ENCODE measurements at regions not wholly inside any gene's neighbourhood (a gene's known extent, or its start where the extent isn't known, plus 50 kb on each side); places are given as distances from the start of the nearest gene placed in this dataset.

GRCh38 chrX:107502316-107502715 lies 52.9 kb downstream of the FRMPD3 start:
- no peak for DNase-seq (ENCODE audit: low read depth)

- no peak for DNase-seq (ENCODE audit: low read depth)
Measured at GRCh38 chrX:107504006-107504405, 54.6 kb downstream of the FRMPD3 start.

DNA sequence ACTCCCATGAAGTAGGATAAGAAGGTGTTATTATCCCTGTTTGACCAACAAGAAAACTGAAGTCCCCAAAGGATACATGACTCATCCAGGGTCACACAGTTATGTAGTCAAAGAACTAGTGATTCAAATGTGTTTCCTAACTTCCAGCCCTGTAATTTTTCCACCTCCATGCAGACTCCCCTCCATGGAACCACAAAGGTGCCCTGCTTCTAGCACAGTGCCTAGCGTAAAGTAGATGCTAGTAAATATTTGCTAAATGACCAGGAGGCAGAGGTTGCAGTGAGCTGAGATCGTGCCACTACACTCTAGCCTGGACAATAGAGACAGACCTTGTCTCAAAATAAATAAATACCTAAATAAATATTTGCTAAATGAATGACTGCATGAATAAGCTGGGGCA lies 55.8 kb downstream of the FRMPD3 start:
- no peak for DNase-seq (ENCODE audit: low read depth)

DNA sequence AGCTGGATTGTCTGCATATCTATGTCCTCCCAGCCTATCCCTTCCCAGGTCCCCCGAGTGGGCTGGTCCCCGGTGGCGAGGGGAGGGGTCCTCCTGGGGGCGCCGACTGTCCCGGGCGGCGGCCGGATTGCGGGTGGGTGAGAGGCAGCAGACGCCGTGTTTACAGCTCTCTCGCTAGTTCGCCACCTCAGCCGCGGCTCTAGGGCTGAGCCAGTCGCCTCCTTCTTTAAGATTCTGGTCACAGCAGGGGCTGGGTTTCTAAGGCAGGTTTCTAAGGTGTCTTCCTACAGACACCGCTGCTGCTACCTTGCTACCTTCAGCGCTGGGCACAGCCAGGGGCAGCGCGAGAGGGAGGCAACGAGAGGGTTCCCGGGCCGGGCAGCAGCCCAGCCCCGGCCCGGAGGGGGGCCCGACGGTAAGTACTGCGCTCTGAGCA lies 57.2 kb downstream of the FRMPD3 start:
- DNase-seq (ENCODE audit: low read depth): no peak

DNA sequence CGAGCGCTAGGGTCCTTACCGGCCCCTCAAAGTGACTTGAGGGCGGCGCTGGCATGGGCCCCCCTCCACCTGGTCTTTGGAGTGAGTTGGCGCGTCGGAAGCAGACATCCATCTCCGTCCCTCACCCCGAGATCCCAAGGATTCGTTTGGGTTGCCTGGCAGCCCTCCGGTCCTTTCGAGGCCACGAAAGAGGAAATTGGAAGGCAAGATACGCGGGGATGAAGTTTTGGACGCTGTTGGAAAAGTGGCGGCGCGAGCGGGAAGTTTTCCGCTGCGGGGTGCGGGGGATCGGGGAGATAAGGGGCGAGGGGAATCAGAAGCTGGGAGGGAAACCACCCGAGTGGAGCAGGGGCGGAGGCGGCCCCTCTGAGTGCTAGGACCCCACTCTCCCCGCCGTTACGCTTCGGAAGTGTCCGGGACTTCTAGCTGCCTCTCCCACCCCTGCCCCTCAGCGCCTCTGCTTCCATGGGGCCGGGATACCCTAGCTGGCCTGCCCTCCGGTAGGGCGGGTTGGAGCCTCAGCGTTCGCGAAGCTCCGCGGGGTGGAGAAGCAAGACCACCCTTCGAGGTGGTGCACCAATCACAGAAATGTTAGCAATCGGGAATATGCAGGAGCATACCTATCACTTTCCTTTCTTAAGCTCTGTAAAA lies 57.8 kb downstream of the FRMPD3 start:
- DNase-seq (ENCODE audit: low read depth): no peak

- DNase-seq (ENCODE audit: low read depth): no peak
Measured at GRCh38 chrX:107507744-107508117, 58.3 kb downstream of the FRMPD3 start.

DNA sequence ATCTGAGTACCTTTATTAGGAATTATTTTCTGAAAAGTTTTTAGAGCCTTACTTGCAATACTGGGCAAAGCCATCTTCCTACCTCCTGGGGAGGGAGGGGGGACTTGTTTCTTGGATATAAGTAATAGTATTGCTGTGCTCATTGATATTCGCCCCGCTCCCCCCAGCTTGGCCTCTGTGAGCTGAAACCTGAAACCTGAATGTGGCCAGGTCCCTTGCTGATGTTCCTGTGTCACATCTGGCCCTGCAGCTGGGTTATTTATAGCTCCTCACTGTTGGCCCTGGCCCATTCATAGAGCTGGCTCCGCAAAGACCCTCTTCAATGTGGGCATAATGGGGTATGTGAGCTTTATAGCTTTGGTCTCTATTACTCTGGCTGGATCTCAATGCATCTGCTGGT lies 59.5 kb downstream of the FRMPD3 start:
- no peak for DNase-seq (ENCODE audit: low read depth)

- no peak for DNase-seq (ENCODE audit: low read depth)
Measured at GRCh38 chrX:107514944-107515343, 65.5 kb downstream of the FRMPD3 start.

DNA sequence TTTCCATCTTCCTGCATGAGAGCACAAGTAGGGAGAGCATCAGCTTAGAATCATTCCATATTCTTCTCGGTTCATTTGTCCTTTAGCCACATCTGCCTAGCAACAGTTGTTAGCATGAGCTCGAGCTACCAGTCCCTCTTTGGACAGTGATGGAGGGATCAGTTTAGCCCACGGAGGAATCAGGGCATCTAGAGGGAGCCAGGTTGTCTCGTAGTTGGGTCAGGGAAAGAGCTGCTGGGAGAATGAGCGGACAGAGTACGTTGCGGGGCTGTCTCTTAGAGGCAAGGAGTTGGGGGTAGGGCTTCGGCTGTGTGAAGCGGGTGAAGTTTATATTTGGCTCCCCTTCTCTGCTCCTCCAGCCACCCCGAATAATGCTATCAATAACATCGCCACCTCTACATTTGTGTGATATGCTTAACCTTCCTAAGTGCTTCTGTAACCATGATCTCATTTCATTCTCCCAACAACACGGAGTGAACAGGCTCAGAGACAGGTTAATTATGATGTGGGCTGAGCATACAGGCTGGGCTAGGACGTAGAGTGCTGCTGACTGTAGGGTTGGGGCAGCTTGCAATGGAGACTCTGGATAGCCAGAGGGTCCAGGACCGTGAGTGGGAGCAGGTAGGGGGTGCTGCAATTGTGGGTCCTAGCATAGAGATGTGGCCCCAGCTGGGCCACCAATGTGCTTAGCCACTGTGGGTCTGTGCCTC lies 72.6 kb downstream of the FRMPD3 start:
- DNase-seq (ENCODE audit: low read depth): no peak

GRCh38 chrX:107522901-107523300 lies 73.4 kb downstream of the FRMPD3 start:
- DNase-seq (ENCODE audit: low read depth): no peak

DNA sequence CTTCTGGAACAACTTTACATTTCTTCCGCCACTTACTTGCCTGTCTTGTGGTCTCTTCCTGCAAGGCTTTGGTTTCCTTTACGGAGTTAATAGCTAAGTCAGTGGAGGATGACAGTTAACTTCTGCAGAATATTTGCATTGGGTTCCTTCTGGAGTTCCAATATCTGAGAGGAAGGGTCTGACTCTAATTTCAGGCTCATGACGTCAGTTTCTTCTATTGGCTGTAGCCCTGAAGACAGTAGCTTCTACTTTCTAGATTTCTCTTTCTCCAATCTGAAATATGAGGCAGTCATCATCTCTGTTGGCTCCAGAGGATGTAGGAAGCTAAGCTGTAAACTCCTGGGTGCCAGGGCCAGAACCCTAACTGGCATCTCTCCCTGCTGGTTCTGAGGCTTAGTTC lies 76.7 kb downstream of the FRMPD3 start:
- DNase-seq (ENCODE audit: low read depth): no peak

DNA sequence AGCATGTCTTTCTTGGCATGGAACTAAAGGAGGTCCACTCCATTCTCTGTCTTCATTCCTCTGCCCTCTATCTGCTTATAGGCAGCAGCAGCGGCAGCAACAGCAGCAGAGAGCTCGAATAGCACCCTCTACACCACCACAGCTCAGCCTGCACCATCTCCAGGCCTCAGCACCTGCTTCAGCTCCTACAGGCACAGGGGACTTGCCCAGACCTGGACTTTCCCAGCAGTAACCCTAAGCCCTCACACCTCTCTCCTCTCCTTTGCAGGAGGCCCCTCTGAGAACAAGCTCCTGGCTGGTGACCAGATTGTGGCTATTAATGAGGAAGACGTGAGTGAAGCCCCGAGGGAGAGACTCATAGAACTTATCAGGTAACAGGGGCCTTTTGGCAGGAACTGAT lies 80.7 kb downstream of the FRMPD3 start:
- DNase-seq (ENCODE audit: low read depth): no peak

DNA sequence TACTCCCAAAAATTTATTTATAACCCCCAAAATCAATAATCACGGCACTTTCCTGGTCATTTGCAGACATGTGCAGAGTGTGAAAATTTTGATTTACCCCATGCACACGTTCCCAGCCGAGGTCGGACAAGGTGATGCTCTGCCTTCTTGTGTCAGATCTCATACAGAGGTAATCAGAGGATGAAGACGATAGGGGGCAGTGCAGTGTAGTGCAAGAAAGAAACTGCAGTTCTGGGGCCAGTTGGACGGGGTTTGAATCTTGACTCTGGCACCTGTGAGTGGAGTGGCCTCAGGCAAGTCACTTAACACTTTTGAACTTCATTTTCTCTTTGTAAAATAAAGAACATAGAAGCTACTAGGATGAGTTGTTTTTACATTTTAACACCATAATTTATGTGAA lies 88.4 kb downstream of the FRMPD3 start:
- DNase-seq (ENCODE audit: low read depth): peak; percentile 31

DNA sequence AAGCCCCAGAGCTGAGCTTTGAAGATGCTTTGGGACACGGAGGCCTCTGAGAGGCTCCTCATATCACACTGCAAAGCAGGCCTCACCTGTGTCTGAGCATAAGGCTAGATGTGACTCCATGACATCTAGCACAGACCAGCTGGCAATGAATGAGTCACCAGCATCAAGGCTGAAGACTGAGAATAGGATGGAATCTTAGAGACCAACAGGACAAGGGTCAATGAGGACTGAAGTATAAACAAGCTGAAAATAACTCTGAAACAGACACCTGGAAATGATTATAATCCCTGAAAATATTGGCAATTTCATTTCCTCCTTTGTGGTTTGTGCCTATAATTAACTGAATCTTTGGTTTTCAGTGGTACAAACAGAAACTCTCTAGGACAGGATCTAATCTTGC lies 87.1 kb upstream of the PRPS1 start:
- peak; percentile 42 for DNase-seq (ENCODE audit: low read depth)

- DNase-seq (ENCODE audit: low read depth): no peak
Measured at GRCh38 chrX:107542040-107542439, 86.3 kb upstream of the PRPS1 start.

GRCh38 chrX:107542500-107542899 lies 85.8 kb upstream of the PRPS1 start:
- DNase-seq (ENCODE audit: low read depth): no peak

- DNase-seq (ENCODE audit: low read depth): no peak
Measured at GRCh38 chrX:107547621-107548020, 80.7 kb upstream of the PRPS1 start.

- no peak for DNase-seq (ENCODE audit: low read depth)
Measured at GRCh38 chrX:107548775-107549174, 79.5 kb upstream of the PRPS1 start.

GRCh38 chrX:107549504-107549903 lies 78.8 kb upstream of the PRPS1 start:
- no peak for DNase-seq (ENCODE audit: low read depth)

GRCh38 chrX:107551546-107551945 lies 76.8 kb upstream of the PRPS1 start:
- DNase-seq (ENCODE audit: low read depth): no peak

DNA sequence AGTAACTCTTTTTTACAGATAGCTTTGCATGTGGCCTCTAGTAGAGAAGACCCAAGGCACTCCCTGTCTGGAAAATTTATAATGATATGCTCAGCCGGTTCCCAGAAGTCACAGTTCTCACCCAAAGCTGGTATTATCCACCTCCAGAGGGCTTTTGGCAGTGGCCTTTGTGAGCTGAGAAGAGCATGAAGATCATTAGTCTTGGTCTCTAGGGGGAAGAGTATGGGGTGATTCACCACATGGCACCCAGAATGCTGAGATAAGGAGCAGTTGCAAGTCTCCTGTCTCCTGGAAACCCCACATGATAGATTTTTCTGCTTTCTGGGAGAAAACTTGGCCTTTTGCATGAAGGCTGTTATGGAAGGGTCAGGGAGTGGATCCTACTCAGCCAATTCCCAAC lies 75.4 kb upstream of the PRPS1 start:
- DNase-seq (ENCODE audit: low read depth): no peak

- no peak for DNase-seq (ENCODE audit: low read depth)
Measured at GRCh38 chrX:107556967-107557366, 71.3 kb upstream of the PRPS1 start.

DNA sequence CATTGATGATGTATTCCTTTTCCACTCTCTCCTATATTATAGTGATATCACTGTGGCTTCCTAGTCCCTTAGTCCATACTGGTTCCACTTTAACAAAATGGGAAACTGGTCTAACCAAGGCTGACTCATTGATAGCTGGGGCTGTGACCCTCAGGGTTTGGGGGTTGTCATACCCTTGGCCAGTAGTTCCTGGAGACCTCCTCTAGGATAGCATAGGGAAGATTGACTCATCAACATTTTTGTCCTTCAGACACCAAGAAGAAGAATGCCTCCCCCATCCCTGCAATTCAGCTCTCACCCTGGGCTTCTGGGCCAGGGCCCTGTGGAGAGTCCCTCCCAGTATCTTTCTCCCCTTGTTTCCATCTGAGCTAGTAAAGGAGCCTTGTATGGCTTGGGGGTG lies 68.8 kb upstream of the PRPS1 start:
- no peak for DNase-seq (ENCODE audit: low read depth)

DNA sequence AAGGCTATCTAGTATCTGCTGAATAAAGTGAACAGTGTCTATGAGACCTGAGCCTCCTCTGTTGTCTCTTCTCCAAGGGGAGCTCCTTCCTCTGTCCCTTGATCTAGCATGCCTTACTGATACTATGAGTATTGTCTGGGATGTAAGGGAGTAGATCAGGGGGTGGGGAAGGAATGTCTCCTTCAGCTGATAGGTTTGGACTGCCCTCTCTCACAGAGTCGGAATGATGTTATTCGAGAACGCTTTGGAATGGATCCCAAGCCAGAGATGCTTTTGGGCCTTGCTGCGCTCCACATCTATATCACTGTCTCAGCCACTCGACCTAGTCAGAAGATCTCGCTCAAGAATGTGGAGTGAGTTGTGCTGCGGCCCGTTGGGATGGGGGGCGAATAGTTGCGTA lies 68.3 kb upstream of the PRPS1 start:
- DNase-seq (ENCODE audit: low read depth): no peak
